ENCODE measurements at regions not wholly inside any gene's neighbourhood (a gene's known extent, or its start where the extent isn't known, plus 50 kb on each side); places are given as distances from the start of the nearest gene placed in this dataset.

- DNase-seq (ENCODE audit: low read depth, low spot score), result no peak
Measured at GRCh38 chr2:19748711-19749506, 152.9 kb downstream of the TTC32 start.

GRCh38 chr2:19748073-19748375 lies 153.8 kb downstream of the TTC32 start:
- DNase-seq (ENCODE audit: low read depth, low spot score), result peak; percentile 40

GRCh38 chr2:19747310-19748072 lies 154.3 kb downstream of the TTC32 start:
- DNase-seq (ENCODE audit: low read depth, low spot score), result no peak

- DNase-seq (ENCODE audit: low read depth, low spot score), result peak; percentile 83
Measured at GRCh38 chr2:19746611-19747309, 155.0 kb downstream of the TTC32 start.

- no peak for DNase-seq (ENCODE audit: low read depth, low spot score)
Measured at GRCh38 chr2:19746137-19746600, 155.6 kb downstream of the TTC32 start.

- no peak for DNase-seq (ENCODE audit: low read depth, low spot score)
Measured at GRCh38 chr2:19745318-19746136, 156.3 kb downstream of the TTC32 start.

DNA sequence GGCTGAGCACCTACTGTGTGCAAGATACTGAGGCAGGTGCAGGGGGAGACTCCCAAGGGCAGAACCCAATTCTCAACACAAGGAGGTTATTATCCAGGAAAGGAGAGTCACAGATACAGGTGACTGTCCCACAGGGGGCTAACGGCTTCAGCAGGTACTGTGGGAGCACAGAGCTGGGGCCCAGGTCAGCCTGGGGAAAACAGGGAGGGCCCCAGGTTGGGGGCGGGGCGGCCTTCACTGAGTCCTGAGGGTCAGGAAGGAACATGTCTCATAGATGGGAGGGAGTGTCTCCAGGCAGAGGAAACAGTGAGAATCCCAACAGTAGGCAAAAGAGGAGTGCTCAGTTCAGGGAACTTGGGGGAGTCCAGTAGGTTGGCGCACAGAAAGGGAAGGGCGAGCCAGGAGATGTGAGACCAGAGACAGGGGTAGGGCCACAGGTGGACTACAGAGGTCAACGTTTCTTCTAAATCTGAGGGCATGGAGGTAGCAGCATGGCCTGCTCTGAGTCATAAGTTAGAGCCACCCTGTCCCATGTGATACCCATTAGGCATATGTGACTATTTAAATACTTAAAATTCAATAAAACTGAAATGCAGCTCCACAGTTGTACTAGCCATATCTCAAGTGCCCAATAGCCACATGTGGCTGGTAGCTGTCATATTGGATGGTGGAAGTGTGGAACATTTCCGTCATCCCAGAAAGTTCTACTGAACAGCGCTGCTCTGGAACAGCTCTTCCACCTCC lies 157.2 kb downstream of the TTC32 start:
- DNase-seq (ENCODE audit: low read depth, low spot score), result no peak

GRCh38 chr2:19743641-19744040 lies 158.1 kb downstream of the TTC32 start:
- no peak for DNase-seq (ENCODE audit: low read depth, low spot score)

- no peak for DNase-seq (ENCODE audit: low read depth, low spot score)
Measured at GRCh38 chr2:19742872-19743271, 158.9 kb downstream of the TTC32 start.

- no peak for DNase-seq (ENCODE audit: low read depth, low spot score)
Measured at GRCh38 chr2:19739256-19739655, 162.5 kb downstream of the TTC32 start.

- DNase-seq (ENCODE audit: low read depth, low spot score), result peak; percentile 19
Measured at GRCh38 chr2:19738707-19739106, 163.1 kb downstream of the TTC32 start.

- no peak for DNase-seq (ENCODE audit: low read depth, low spot score)
Measured at GRCh38 chr2:19736191-19736831, 165.5 kb downstream of the TTC32 start.

- DNase-seq (ENCODE audit: low read depth, low spot score), result no peak
Measured at GRCh38 chr2:19733951-19734425, 167.8 kb downstream of the TTC32 start.

DNA sequence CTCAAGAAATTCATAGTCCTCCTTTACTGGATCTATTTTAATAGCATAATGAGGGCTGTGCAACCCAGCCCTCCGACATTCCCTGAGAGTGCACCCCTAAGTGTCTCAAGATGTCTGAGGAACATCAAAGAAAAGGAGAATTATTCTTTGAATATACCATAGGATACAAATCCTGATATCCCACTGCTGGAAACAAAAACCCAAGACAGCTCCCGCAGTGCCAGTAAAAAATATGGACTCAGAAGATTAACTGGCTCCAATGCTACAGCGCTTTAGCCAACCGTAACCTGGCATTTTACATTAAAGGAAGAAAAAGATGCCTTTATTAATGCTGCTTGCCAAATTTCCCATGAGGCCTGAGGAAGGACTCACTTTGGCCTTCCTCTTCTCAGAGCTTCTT lies 168.4 kb downstream of the TTC32 start:
- no peak for DNase-seq (ENCODE audit: low read depth, low spot score)

DNA sequence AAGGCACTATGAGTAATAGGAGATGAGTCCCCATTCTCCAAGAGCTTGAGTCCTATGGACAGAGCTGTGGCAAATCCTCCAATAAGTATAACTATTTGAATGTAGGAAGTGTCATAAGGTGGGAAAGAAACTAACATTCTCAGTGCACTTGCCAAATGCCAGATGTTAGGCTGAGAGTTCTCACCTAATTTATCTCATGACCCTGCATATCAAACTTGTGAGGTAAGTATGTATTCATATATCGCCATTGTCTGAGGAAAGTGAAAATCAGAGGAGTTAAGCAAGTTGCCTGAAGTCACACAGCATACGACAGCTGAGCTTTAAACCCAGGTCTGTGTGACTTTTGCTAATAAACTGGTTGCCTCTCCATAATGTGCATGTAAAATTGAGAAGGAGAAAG lies 169.5 kb downstream of the TTC32 start:
- DNase-seq (ENCODE audit: low read depth, low spot score), result no peak

DNA sequence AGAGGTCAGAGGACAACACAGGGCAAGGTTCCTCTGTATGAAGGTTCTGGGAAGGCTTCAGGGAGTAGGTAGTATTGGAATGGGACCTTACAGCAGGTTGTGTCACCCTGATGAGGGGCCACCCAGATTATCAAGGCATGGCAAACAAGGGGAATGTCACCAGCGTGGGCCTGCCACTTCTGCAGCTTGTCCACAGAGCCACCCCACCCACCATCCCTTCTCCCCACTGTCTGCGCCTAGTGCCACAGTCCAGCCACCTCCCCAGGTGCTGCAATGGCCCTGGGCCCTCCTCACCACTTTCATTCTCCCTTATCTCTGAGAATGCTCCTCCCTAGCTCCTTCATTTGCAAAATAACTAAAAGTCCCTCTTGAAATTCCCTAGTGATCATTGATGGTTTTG lies 170.3 kb downstream of the TTC32 start:
- DNase-seq (ENCODE audit: low read depth, low spot score), result no peak

DNA sequence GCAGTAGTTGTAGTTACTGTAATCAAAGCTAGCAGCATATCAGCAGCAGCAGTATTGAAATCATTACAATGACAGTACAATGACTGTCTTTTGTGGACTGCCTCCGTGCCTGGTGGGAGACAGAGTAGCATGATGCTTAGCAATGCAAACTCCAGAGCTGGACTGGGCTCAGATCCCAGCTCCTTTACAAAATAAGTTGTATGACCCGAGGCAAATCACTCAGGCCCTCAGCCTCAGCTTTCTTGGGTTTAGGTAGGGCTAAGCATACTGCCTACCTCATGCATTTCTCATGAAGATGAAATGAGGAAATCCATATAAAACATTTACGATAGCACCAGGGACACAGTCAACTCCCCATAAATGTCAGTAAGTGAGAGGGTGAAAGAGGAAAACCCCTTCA lies 170.7 kb downstream of the TTC32 start:
- DNase-seq (ENCODE audit: low read depth, low spot score), result no peak

DNA sequence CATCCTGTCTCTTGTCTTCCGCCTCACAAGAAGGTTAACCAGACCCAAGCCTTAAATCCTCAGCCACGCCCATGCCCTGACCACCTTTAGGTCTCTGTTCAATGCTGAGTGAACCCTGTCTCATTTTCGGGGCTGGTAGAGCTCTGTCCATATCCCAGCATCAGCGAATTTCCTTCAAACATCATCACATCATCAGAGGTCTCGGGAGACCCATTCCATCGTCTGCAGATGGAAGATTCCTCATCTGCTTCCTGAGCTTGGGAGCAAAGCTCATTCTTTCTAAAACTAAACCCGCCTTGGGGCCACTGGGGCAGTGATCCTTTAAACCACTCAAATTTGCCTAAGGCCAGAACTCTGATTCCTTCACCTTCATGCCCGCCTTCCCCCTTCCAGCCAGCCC lies 173.7 kb downstream of the TTC32 start:
- DNase-seq (ENCODE audit: low read depth, low spot score), result no peak

- DNase-seq (ENCODE audit: low read depth, low spot score), result no peak
Measured at GRCh38 chr2:19725392-19725791, 176.4 kb downstream of the TTC32 start.

DNA sequence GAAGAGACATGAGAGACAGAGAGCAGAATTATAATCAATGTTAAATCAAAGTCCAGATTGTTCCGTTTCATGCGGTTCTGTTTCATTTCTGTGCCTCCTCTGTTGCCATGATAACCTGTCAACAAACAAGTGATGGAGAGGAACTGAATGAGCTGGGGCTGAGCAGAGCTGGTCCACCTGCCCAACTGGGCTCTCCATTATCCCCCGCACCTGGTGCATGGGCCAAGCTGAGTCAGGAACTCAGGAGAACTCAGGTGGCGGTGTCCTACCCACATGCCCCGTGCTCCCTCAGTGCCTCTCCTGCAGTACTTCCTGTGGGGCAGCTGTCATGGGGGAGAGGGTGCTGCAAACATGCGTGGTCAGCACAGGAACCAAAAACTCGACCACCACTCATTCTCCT lies 178.8 kb downstream of the TTC32 start:
- DNase-seq (ENCODE audit: low read depth, low spot score), result no peak

Measured in ELF-1 (cell line).